ENCODE measurements at regions not wholly inside any gene's neighbourhood (a gene's known extent, or its start where the extent isn't known, plus 50 kb on each side); places are given as distances from the start of the nearest gene placed in this dataset.

GRCh38 chr3:22582266-22582665 is 620.9 kb upstream of the UBE2E2 start:
- no peak overlapping the region for H3K9ac ChIP-seq (ENCODE audit: insufficient read depth in 1 of 2, low read depth in 2 of 2, low read length in 2 of 2)
- H3K9me3 ChIP-seq (replicated peaks; ENCODE audit: control insufficient read depth, insufficient read depth, low read depth, low read length) = no peaks in the 10 kb centered on the region
- H3K4me2 ChIP-seq (ENCODE audit: insufficient read depth, low read length) = no peak overlapping the region
- CTCF ChIA-PET (ENCODE audit: low intra/inter-chr PET ratio) = no interaction called here
- in situ Hi-C loops (cut with MboI) (no loop called here), intact Hi-C loops (cut with micrococcal nuclease) (no loop called here)
- no peak for ATAC-seq
- no peaks in the 10 kb centered on the region for H3K36me3 ChIP-seq (ENCODE audit: control insufficient read depth, insufficient read depth, low read length)
- H3K9me1 ChIP-seq (ENCODE audit: control insufficient read depth, insufficient read depth, low read length) = no peaks in the 10 kb centered on the region
- POLR2A ChIA-PET = no interaction called here
- TF ChIP-seq AFF4 (CRISPR knock-in tag; IDR thresholded peaks at IDR 0.05) = no peak
- TF ChIP-seq DPF2 (IDR thresholded peaks at IDR 0.05) = no peak
- no peak for TF ChIP-seq SAP30 (IDR thresholded peaks at IDR 0.05; ENCODE audit: borderline replicate concordance, insufficient read depth, low read depth, low read length, poor library complexity, severe bottlenecking)
- no peak for TF ChIP-seq ZNF384 (IDR thresholded peaks at IDR 0.05; ENCODE audit: low read depth, low read length)
- TF ChIP-seq KLF16 (IDR thresholded peaks at IDR 0.05) = no peak
- no peaks in the 10 kb centered on the region for H4K20me1 ChIP-seq (replicated peaks; ENCODE audit: control insufficient read depth, insufficient read depth, low read length)
- no peaks in the 10 kb centered on the region for H3K4me1 ChIP-seq (replicated peaks in 1 of 2; ENCODE audit: control insufficient read depth in 2 of 2, insufficient read depth in 2 of 2, low read length in 2 of 2)
- BruUV-seq (replicated peaks) = no TSS peak
- no peak overlapping the region for H3K4me3 ChIP-seq
- no peaks in the 10 kb centered on the region for H3K79me2 ChIP-seq (ENCODE audit: control insufficient read depth, insufficient read depth, low read length)
- H2AFZ ChIP-seq (ENCODE audit: low read depth, low read length) = no peak overlapping the region
- DNase-seq (ENCODE audit: extremely low read depth in 1 of 4, low spot score in 3 of 4) = no peak
- no peak for FAIRE-seq
- no peaks in the 10 kb centered on the region for H3K27me3 ChIP-seq (ENCODE audit: control insufficient read depth in 2 of 2, insufficient read depth in 2 of 2, low read length in 2 of 2)
- H3K27ac ChIP-seq (ENCODE audit: extremely low read depth, low read depth, low read length) = no peak overlapping the region
- 0% methylated on average over 1 of the region's 1 CpG for WGBS (ENCODE audit: insufficient coverage, low coverage, missing lambda C conversion rate)
